Effector memory CD4-positive, alpha-beta T cell (primary cell): ENCODE measurements at regions not wholly inside any gene's neighbourhood (a gene's known extent, or its start where the extent isn't known, plus 50 kb on each side); places are given as distances from the start of the nearest gene placed in this dataset.

Experiments
- DNase-seq, 3 donors: peaks; one replicate each; pipeline ENCODE4 v3.0.0-alpha.2; 2020
- H3K27ac ChIP-seq: 2 replicates; pipeline ENCODE4 v1.7.0; 2013; ENCODE audit warnings: mild to moderate bottlenecking, low read length, moderate library complexity; ENCODE audit not compliant: insufficient read depth, poor library complexity, severe bottlenecking
- H3K27me3 ChIP-seq: replicated peaks from 2 replicates; pipeline ENCODE4 v1.7.0; 2013; ENCODE audit warnings: mild to moderate bottlenecking, low read length; ENCODE audit not compliant: insufficient read depth, control insufficient read depth, poor library complexity, severe bottlenecking
- H3K36me3 ChIP-seq: 2 replicates; pipeline ENCODE4 v1.7.0; 2013; ENCODE audit warnings: mild to moderate bottlenecking, low read length, moderate library complexity; ENCODE audit not compliant: control insufficient read depth, insufficient read depth
- H3K4me1 ChIP-seq: 2 replicates; pipeline ENCODE4 v1.7.0; 2013; ENCODE audit warnings: low read length, mild to moderate bottlenecking; ENCODE audit not compliant: control insufficient read depth, insufficient read depth, poor library complexity, severe bottlenecking
- H3K4me3 ChIP-seq: 2 replicates; pipeline ENCODE4 v1.7.0; 2013; ENCODE audit warnings: low read length, low read depth, mild to moderate bottlenecking; ENCODE audit not compliant: insufficient read depth, poor library complexity, severe bottlenecking
- H3K9me3 ChIP-seq: 2 replicates; pipeline ENCODE4 v1.7.0; 2013; ENCODE audit warnings: mild to moderate bottlenecking, low read length, moderate library complexity; ENCODE audit not compliant: control insufficient read depth

- Histone ChIP-seq H3K4me3 (no peak overlapping the region), H3K4me1 (no peaks in the 10 kb centered on the region), H3K36me3 (no peaks in the 10 kb centered on the region), H3K27ac (no peak overlapping the region), H3K9me3 (no peaks in the 10 kb centered on the region), H3K27me3 (no peaks in the 10 kb centered on the region)
- DNase-seq, result no peak
These were observed 752.4 kb downstream of the FGF9 start for GRCh38 chr13:22423261-22423660.

GRCh38 chr13:22425087-22425486 lies 754.2 kb downstream of the FGF9 start:
- Histone ChIP-seq H3K27me3 (no peaks in the 10 kb centered on the region), H3K36me3 (no peaks in the 10 kb centered on the region), H3K4me1 (no peaks in the 10 kb centered on the region), H3K4me3 (no peak overlapping the region), H3K9me3 (no peaks in the 10 kb centered on the region), H3K27ac (no peak overlapping the region)
- DNase-seq, result no peak

- Histone ChIP-seq H3K4me1 (no peaks in the 10 kb centered on the region), H3K9me3 (no peaks in the 10 kb centered on the region), H3K27ac (no peak overlapping the region), H3K4me3 (no peak overlapping the region), H3K36me3 (no peaks in the 10 kb centered on the region), H3K27me3 (no peaks in the 10 kb centered on the region)
- DNase-seq, result no peak
These were observed 753.7 kb upstream of the SGCG start for GRCh38 chr13:22427066-22427465.

- Histone ChIP-seq H3K9me3 (no peaks in the 10 kb centered on the region), H3K36me3 (no peaks in the 10 kb centered on the region)
- DNase-seq, result no peak
These were observed 753.0 kb upstream of the SGCG start for GRCh38 chr13:22427783-22428182.

GRCh38 chr13:22428188-22428828 lies 752.5 kb upstream of the SGCG start:
- no peak overlapping the region for H3K4me3 ChIP-seq
- no peaks in the 10 kb centered on the region for H3K36me3 ChIP-seq
- H3K27me3 ChIP-seq, result no peaks in the 10 kb centered on the region
- H3K27ac ChIP-seq, result no peak overlapping the region
- no peaks in the 10 kb centered on the region for H3K4me1 ChIP-seq
- no peaks in the 10 kb centered on the region for H3K9me3 ChIP-seq
- DNase-seq, result no peak

More at GRCh38 chr13:22427783-22428182, 753.0 kb upstream of the SGCG start:
- H3K27ac ChIP-seq, result no peak overlapping the region
- H3K27me3 ChIP-seq, result no peaks in the 10 kb centered on the region
- H3K4me1 ChIP-seq, result no peaks in the 10 kb centered on the region
- H3K4me3 ChIP-seq, result no peak overlapping the region

GRCh38 chr13:22432690-22433089 lies 748.1 kb upstream of the SGCG start:
- Histone ChIP-seq H3K4me1 (no peaks in the 10 kb centered on the region), H3K9me3 (no peaks in the 10 kb centered on the region), H3K27ac (no peak overlapping the region), H3K27me3 (no peaks in the 10 kb centered on the region), H3K4me3 (no peak overlapping the region), H3K36me3 (no peaks in the 10 kb centered on the region)
- DNase-seq, result no peak

GRCh38 chr13:22447132-22447886 lies 733.5 kb upstream of the SGCG start:
- H3K36me3 ChIP-seq, result no peaks in the 10 kb centered on the region
- DNase-seq, result no peak

GRCh38 chr13:22449251-22449650 lies 731.5 kb upstream of the SGCG start:
- no peak overlapping the region for H3K27ac ChIP-seq
- H3K9me3 ChIP-seq, result no peaks in the 10 kb centered on the region
- DNase-seq, result no peak
- H3K4me3 ChIP-seq, result no peak overlapping the region
- H3K4me1 ChIP-seq, result no peaks in the 10 kb centered on the region
- no peaks in the 10 kb centered on the region for H3K36me3 ChIP-seq
- no peaks in the 10 kb centered on the region for H3K27me3 ChIP-seq

More at GRCh38 chr13:22447132-22447886, 733.5 kb upstream of the SGCG start:
- Histone ChIP-seq H3K27ac (no peak overlapping the region), H3K4me1 (no peaks in the 10 kb centered on the region), H3K4me3 (no peak overlapping the region), H3K27me3 (no peaks in the 10 kb centered on the region), H3K9me3 (no peaks in the 10 kb centered on the region)

- no peaks in the 10 kb centered on the region for H3K9me3 ChIP-seq
- no peaks in the 10 kb centered on the region for H3K36me3 ChIP-seq
- H3K27ac ChIP-seq, result no peak overlapping the region
- no peak for DNase-seq
- no peaks in the 10 kb centered on the region for H3K27me3 ChIP-seq
- no peaks in the 10 kb centered on the region for H3K4me1 ChIP-seq
- no peak overlapping the region for H3K4me3 ChIP-seq
These were observed 729.4 kb upstream of the SGCG start for GRCh38 chr13:22451327-22451741.

GRCh38 chr13:22454586-22454985 lies 726.2 kb upstream of the SGCG start:
- Histone ChIP-seq H3K4me1 (no peaks in the 10 kb centered on the region), H3K27me3 (no peaks in the 10 kb centered on the region), H3K9me3 (no peaks in the 10 kb centered on the region), H3K36me3 (no peaks in the 10 kb centered on the region), H3K4me3 (no peak overlapping the region), H3K27ac (no peak overlapping the region)
- no peak for DNase-seq
